Cardiac muscle cell (in vitro differentiated cells and primary cell): ENCODE measurements at regions not wholly inside any gene's neighbourhood (a gene's known extent, or its start where the extent isn't known, plus 50 kb on each side); places are given as distances from the start of the nearest gene placed in this dataset.

Source experiments
- DNase-seq, 2 donors: peaks; one replicate each; pipeline versions ENCODE4 v3.0.0 to v3.0.0-alpha.2; 2010 to 2017; ENCODE audit warnings: low read depth in 1 of 2, low spot score in 1 of 2
- H3K27ac ChIP-seq: fragments of 200-600 bp; sonication (generic); 2 replicates; pipeline ENCODE4 v1.5.1; 2016
- H3K27me3 ChIP-seq: fragments of 200-600 bp; sonication (generic); 2 replicates; pipeline ENCODE4 v1.6.0; 2016; ENCODE audit warnings: control low read depth
- H3K36me3 ChIP-seq: fragments of 200-600 bp; sonication (generic); 2 replicates; pipeline ENCODE4 v1.5.1; 2016; ENCODE audit warnings: control low read depth
- H3K4me1 ChIP-seq: fragments of 200-600 bp; sonication (generic); 2 replicates; pipeline ENCODE4 v1.8.1; 2017; ENCODE audit warnings: low read depth, mild to moderate bottlenecking, mixed run types
- H3K4me3 ChIP-seq: fragments of 200-600 bp; sonication (generic); 2 replicates; pipeline ENCODE4 v1.5.1; 2016; ENCODE audit warnings: mild to moderate bottlenecking
- H3K9me3 ChIP-seq: fragments of 200-600 bp; sonication (generic); 2 replicates; pipeline ENCODE4 v1.5.1; 2017; ENCODE audit warnings: low read depth, mild to moderate bottlenecking, control low read depth
- CTCF ChIP-seq: IDR thresholded peaks from 2 replicates; pipeline ENCODE4 v1.5.1; 2012; ENCODE audit warnings: low read depth, mild to moderate bottlenecking, low read length

- no peaks in the 10 kb centered on the region for H3K36me3 ChIP-seq
- no peak overlapping the region for H3K4me3 ChIP-seq
- TF ChIP-seq CTCF = no peak
- H3K27me3 ChIP-seq = no peaks in the 10 kb centered on the region
- no peaks in the 10 kb centered on the region for H3K9me3 ChIP-seq
- DNase-seq = no peak
- no peak overlapping the region for H3K27ac ChIP-seq
- no peaks in the 10 kb centered on the region for H3K4me1 ChIP-seq
Measured at GRCh38 chr17:11001651-11002050, 163.8 kb upstream of the PIRT start.

- TF ChIP-seq CTCF = no peak
- Histone ChIP-seq H3K27ac (no peak overlapping the region), H3K9me3 (no peaks in the 10 kb centered on the region), H3K4me1 (no peaks in the 10 kb centered on the region), H3K27me3 (no peaks in the 10 kb centered on the region), H3K36me3 (no peaks in the 10 kb centered on the region), H3K4me3 (no peak overlapping the region)
- no peak for DNase-seq
Measured at GRCh38 chr17:10999484-10999883, 161.6 kb upstream of the PIRT start.

GRCh38 chr17:10993126-10993525, 155.2 kb upstream of the PIRT start:
- TF ChIP-seq CTCF = no peak
- no peaks in the 10 kb centered on the region for H3K9me3 ChIP-seq
- H3K27me3 ChIP-seq = no peaks in the 10 kb centered on the region
- DNase-seq = no peak
- H3K27ac ChIP-seq = no peak overlapping the region
- no peaks in the 10 kb centered on the region for H3K36me3 ChIP-seq
- H3K4me1 ChIP-seq = no peaks in the 10 kb centered on the region
- H3K4me3 ChIP-seq = no peak overlapping the region

GRCh38 chr17:10992106-10992880, 154.4 kb upstream of the PIRT start:
- Histone ChIP-seq H3K36me3 (no peaks in the 10 kb centered on the region), H3K4me1 (no peaks in the 10 kb centered on the region), H3K9me3 (no peaks in the 10 kb centered on the region), H3K27me3 (no peaks in the 10 kb centered on the region), H3K4me3 (no peak overlapping the region), H3K27ac (no peak overlapping the region)
- TF ChIP-seq CTCF = no peak
- no peak for DNase-seq

GRCh38 chr17:10987786-10988185, 149.9 kb upstream of the PIRT start:
- TF ChIP-seq CTCF = no peak
- DNase-seq = no peak
- Histone ChIP-seq H3K27ac (no peak overlapping the region), H3K4me1 (no peaks in the 10 kb centered on the region), H3K4me3 (no peak overlapping the region), H3K36me3 (no peaks in the 10 kb centered on the region), H3K27me3 (no peaks in the 10 kb centered on the region), H3K9me3 (no peaks in the 10 kb centered on the region)
